A549 (cell line): ENCODE measurements at regions not wholly inside any gene's neighbourhood (a gene's known extent, or its start where the extent isn't known, plus 50 kb on each side); places are given as distances from the start of the nearest gene placed in this dataset.
A peak's percentile ranks its signal among the peaks of the same experiment; 100 is the strongest.

Source experiments
- ATAC-seq, 2 experiments: fragments of 200-7000 bp in 1 of 2; fragments of >200 bp in 1 of 2; cut with Nextera tagmentation in 1 of 2; cut with Tn5 transposase in 1 of 2; 3 replicates each; pipeline versions ENCODE4 v1.8.0 to v1.9.1; 2018 to 2020; ENCODE audit warnings: mild to moderate bottlenecking in 1 of 2, moderate library complexity in 1 of 2
- CTCF ChIA-PET: fragments of 300-600 bp; sonication (Branson Sonifier 250); formaldehyde crosslinking; extraction: SDS; loops from one replicate; lab custom pipeline; 2021; ENCODE audit warnings: antibody characterized with exemption, inconsistent platforms; lab: Yijun Ruan, JAX
- POLR2A ChIA-PET: fragments of 350-600 bp; formaldehyde crosslinking; extraction: SDS; loops from one replicate; lab custom pipeline; 2021; ENCODE audit warnings: antibody characterized with exemption, inconsistent platforms; lab: Yijun Ruan, JAX
- DNase-seq, 2 experiments: peaks; one replicate each; pipeline versions ENCODE4 v3.0.0 to v3.0.0-alpha.2; 2011 to 2016; ENCODE audit warnings: low read depth in 1 of 2, low spot score in 1 of 2
- FAIRE-seq: peaks from 2 replicates; lab custom pipeline; 2011; peaks lifted over from hg19 to GRCh38; lab: Jason Lieb, UNC
- H3K27ac ChIP-seq, 2 experiments: fragments of >200 bp; sonication (Bioruptor Twin); formaldehyde crosslinking; 3 replicates each; pipeline ENCODE4 v1.5.1; 2016 to 2017
- H3K4me1 ChIP-seq: fragments of >200 bp; sonication (Bioruptor Twin); formaldehyde crosslinking; 3 replicates; pipeline ENCODE4 v1.6.1; 2016
- H3K4me2 ChIP-seq: fragments of >200 bp; sonication (Bioruptor Twin); formaldehyde crosslinking; 3 replicates; pipeline ENCODE4 v1.6.1; 2016
- H3K4me3 ChIP-seq: fragments of >200 bp; sonication (Bioruptor Twin); formaldehyde crosslinking; 3 replicates; pipeline ENCODE4 v1.5.1; 2016
- H3K9me3 ChIP-seq: fragments of >200 bp; sonication (Bioruptor Twin); formaldehyde crosslinking; 3 replicates; pipeline ENCODE4 v1.6.1; 2016
- CBX2 ChIP-seq: fragments of 200-600 bp; sonication (generic); IDR thresholded peaks from 2 replicates; pipeline ENCODE4 v1.6.1; 2016; ENCODE audit warnings: low read depth, mild to moderate bottlenecking, borderline replicate concordance
- CBX8 ChIP-seq: fragments of 200-600 bp; sonication (generic); IDR thresholded peaks from 2 replicates; pipeline ENCODE4 v1.6.1; 2016
- CEBPB ChIP-seq, 2 experiments: fragments of >200 bp in 1 of 2; sonication (Bioruptor Twin) in 1 of 2; formaldehyde crosslinking in 1 of 2; IDR thresholded peaks; 2 replicates each; pipeline ENCODE4 v1.6.1; 2012 to 2016
- FOSL2 ChIP-seq, 2 experiments: fragments of 450-650 bp in 1 of 2; fragments of >200 bp in 1 of 2; sonication (Bioruptor Twin) in 1 of 2; formaldehyde crosslinking; IDR thresholded peaks; 2 replicates each; pipeline versions ENCODE4 v1.5.0 to v1.6.1; 2016 to 2020; ENCODE audit warnings: mild to moderate bottlenecking in 1 of 2, moderate library complexity in 1 of 2
- HDAC2 ChIP-seq: fragments of 200-600 bp; sonication (generic); IDR thresholded peaks from 2 replicates; pipeline ENCODE4 v1.6.1; 2016
- HEYL ChIP-seq: fragments of 250-450 bp; sonication (Bioruptor Pico); IDR thresholded peaks from 2 replicates; pipeline ENCODE4 v1.8.0; 2021; ENCODE audit warnings: mild to moderate bottlenecking, moderate library complexity
- HOXA7 ChIP-seq: fragments of 250-450 bp; sonication (Bioruptor Pico); IDR thresholded peaks from 2 replicates; pipeline ENCODE4 v1.5.0; 2020; ENCODE audit warnings: mild to moderate bottlenecking, moderate library complexity
- HOXB5 ChIP-seq: fragments of 250-450 bp; sonication (Bioruptor Pico); IDR thresholded peaks from 2 replicates; pipeline ENCODE4 v1.5.0; 2020; ENCODE audit warnings: mild to moderate bottlenecking, moderate library complexity
- KDM1A ChIP-seq: fragments of 200-600 bp; sonication (generic); IDR thresholded peaks from 2 replicates; pipeline ENCODE4 v1.6.1; 2016; ENCODE audit warnings: low read depth, mild to moderate bottlenecking
- MAFK ChIP-seq: fragments of 450-650 bp; IDR thresholded peaks from 2 replicates; pipeline ENCODE4 v1.6.1; 2014; ENCODE audit not compliant: partially characterized antibody
- NPAS2 ChIP-seq: fragments of 250-450 bp; sonication (Bioruptor Pico); IDR thresholded peaks from 2 replicates; pipeline ENCODE4 v1.8.0; 2022; ENCODE audit warnings: mild to moderate bottlenecking, moderate library complexity, borderline replicate concordance
- RCOR1 ChIP-seq: fragments of 150-350 bp; IDR thresholded peaks from 2 replicates; pipeline ENCODE4 v1.6.1; 2014; ENCODE audit warnings: antibody characterized with exemption, low read length, low read depth
- REST ChIP-seq: fragments of 200-600 bp; sonication (generic); IDR thresholded peaks from 2 replicates; pipeline ENCODE4 v1.6.1; 2016; ENCODE audit warnings: antibody characterized with exemption, mild to moderate bottlenecking, moderate library complexity
- RNF2 ChIP-seq: fragments of 200-600 bp; sonication (generic); IDR thresholded peaks from 2 replicates; pipeline ENCODE4 v1.6.1; 2016; ENCODE audit warnings: low read depth, mild to moderate bottlenecking, antibody characterized with exemption, moderate library complexity, borderline replicate concordance
- SREBF2 ChIP-seq: fragments of 450-650 bp; IDR thresholded peaks from 2 replicates; pipeline ENCODE4 v1.6.1; 2014; ENCODE audit warnings: mild to moderate bottlenecking, moderate library complexity
- TFCP2L1 ChIP-seq: fragments of 250-450 bp; sonication (Bioruptor Pico); IDR thresholded peaks from 2 replicates; pipeline ENCODE4 v1.5.0; 2021; ENCODE audit warnings: mild to moderate bottlenecking
- TP53 ChIP-seq: fragments of 250-450 bp; sonication (Bioruptor Pico); IDR thresholded peaks from 2 replicates; pipeline ENCODE4 v1.5.0; 2021; ENCODE audit warnings: mild to moderate bottlenecking, moderate library complexity
- ZNF302 ChIP-seq: fragments of 250-450 bp; sonication (Bioruptor Pico); IDR thresholded peaks from 2 replicates; pipeline ENCODE4 v1.9.0; 2021; ENCODE audit warnings: inconsistent platforms, mild to moderate bottlenecking, moderate library complexity
- WGBS: methylation state at CpG from one replicate; pipeline ENCODE4 v1.1.6; 2017; ENCODE audit errors: missing lambda C conversion rate; 5-methylcytosine and 5-hydroxymethylcytosine counted together
- TF ChIP-seq, protein P1 (sequence below): IDR thresholded peaks from 2 replicates; pipeline ENCODE4 v1.6.1; 2012

GRCh38 chr7:115354925-115355324, 433.0 kb downstream of the MDFIC start (continued):
- TF ChIP-seq REST (no peak), RCOR1 (no peak), NPAS2 (no peak)
- TF ChIP-seq, protein P1, sequence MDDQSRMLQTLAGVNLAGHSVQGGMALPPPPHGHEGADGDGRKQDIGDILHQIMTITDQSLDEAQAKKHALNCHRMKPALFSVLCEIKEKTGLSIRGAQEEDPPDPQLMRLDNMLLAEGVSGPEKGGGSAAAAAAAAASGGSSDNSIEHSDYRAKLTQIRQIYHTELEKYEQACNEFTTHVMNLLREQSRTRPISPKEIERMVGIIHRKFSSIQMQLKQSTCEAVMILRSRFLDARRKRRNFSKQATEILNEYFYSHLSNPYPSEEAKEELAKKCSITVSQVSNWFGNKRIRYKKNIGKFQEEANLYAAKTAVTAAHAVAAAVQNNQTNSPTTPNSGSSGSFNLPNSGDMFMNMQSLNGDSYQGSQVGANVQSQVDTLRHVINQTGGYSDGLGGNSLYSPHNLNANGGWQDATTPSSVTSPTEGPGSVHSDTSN, result no peak

DNA sequence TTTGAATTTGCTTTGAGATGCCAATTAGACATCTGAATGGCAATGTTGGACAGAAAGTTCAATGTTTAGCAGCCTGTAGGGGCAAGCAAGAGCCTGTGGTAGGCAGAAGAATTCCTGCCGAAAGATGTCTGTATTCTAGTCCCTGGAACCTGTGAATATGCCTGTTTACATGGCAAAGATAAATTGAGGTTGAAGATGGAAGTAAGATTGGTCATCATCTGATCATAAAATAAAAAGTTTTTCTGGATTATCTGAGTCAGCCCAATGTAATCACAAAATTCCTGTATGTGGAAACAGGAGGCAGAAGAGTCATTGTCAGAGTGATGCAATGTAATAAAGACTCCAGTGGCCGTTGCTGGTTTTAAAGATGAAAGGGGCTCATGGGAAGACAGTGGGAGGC, 430.5 kb downstream of the MDFIC start:
- Histone ChIP-seq H3K27ac (peak overlapping the region in 1 of 2 experiments; percentile 56; a peak in 3 of 6 replicates), H3K4me2 (peak overlapping the region; percentile 31; the same call in 1 of the 3 replicates), H3K4me1 (peaks cover 5% of the 10 kb centered on the region; the same call in 1 of the 3 replicates), H3K9me3 (no peaks in the 10 kb centered on the region), H3K4me3 (no peak overlapping the region)
- ChIA-PET POLR2A (no interaction called here), CTCF (interaction anchor here (0.6 to 2.0 kb wide), 2 partner anchors 11 to 491 kb away, joined by 3 to 7 read pairs; no protein-coding TSS in a partner anchor)
- no peak for TF ChIP-seq TP53 (CRISPR knock-in tag)
- no peak for TF ChIP-seq RCOR1
- TF ChIP-seq ZNF302 (CRISPR knock-in tag), result no peak
- peak; percentile 37; the same call in 1 of the 2 replicates for TF ChIP-seq FOSL2 (IDR thresholded peaks at IDR 0.05)
- 0 out of 2 replicates have a peak, but pooled peaks have one; percentile 36 for TF ChIP-seq FOSL2 (CRISPR knock-in tag; IDR thresholded peaks at IDR 0.05)
- peak; percentile 24 to 70; a peak in 2 of 4 replicates for TF ChIP-seq CEBPB (IDR thresholded peaks at IDR 0.05)
- TF ChIP-seq MAFK, result no peak
- peak; percentile 59 for FAIRE-seq
- ATAC-seq, result peak; percentile 72 to 96
- DNase-seq, result peak in 1 of 2 experiments; percentile 29
- 27% methylated on average over 2 of the region's 2 CpGs for WGBS

- CTCF ChIA-PET, result no interaction called here
- no peak for DNase-seq
- WGBS, result 49% methylated on average over 1 of the region's 1 CpG
- FAIRE-seq, result no peak
- H3K4me2 ChIP-seq, result no peak overlapping the region
- no peak overlapping the region for H3K27ac ChIP-seq
- TF ChIP-seq SREBF2 (no peak), TFCP2L1 (CRISPR knock-in tag) (no peak), FOSL2 (IDR thresholded peaks at IDR 0.05) (no peak), FOSL2 (CRISPR knock-in tag; IDR thresholded peaks at IDR 0.05) (no peak), CBX8 (no peak), KDM1A (no peak), CBX2 (no peak), HOXA7 (CRISPR knock-in tag) (no peak), HOXB5 (no peak), RNF2 (no peak), HEYL (no peak), HDAC2 (no peak)
- TF ChIP-seq, all 56 proteins: peak for 0
- no peak for ATAC-seq
- POLR2A ChIA-PET, result no interaction called here
- Histone ChIP-seq H3K9me3 (no peaks in the 10 kb centered on the region), H3K4me3 (no peak overlapping the region), H3K4me1 (peaks cover 5% of the 10 kb centered on the region; the same call in 1 of the 3 replicates)
Observed at GRCh38 chr7:115350764-115351163, 428.9 kb downstream of the MDFIC start.
